Progenitor cell of endocrine pancreas (in vitro differentiated cells): ENCODE measurements at regions not wholly inside any gene's neighbourhood (a gene's known extent, or its start where the extent isn't known, plus 50 kb on each side); places are given as distances from the start of the nearest gene placed in this dataset.

Source experiments
- DNase-seq: peaks from one replicate; pipeline ENCODE4 v3.0.0; 2021; ENCODE audit warnings: low spot score; ENCODE audit not compliant: unreplicated experiment
- H3K27ac Mint-ChIP-seq: 2 replicates; pipeline ENCODE4 v1.8.0; 2021; ENCODE audit warnings: mild to moderate bottlenecking, moderate library complexity, mixed read lengths
- H3K27me3 Mint-ChIP-seq: 2 replicates; pipeline ENCODE4 v1.8.0; 2021; ENCODE audit warnings: mixed read lengths
- H3K36me3 Mint-ChIP-seq: 2 replicates; pipeline ENCODE4 v1.8.0; 2022; ENCODE audit warnings: mixed read lengths; ENCODE audit not compliant: insufficient read depth
- H3K4me1 Mint-ChIP-seq: 2 replicates; pipeline ENCODE4 v1.8.0; 2021; ENCODE audit warnings: low read depth, mixed read lengths
- H3K4me3 Mint-ChIP-seq: 2 replicates; pipeline ENCODE4 v1.8.0; 2021; ENCODE audit warnings: low read depth, mild to moderate bottlenecking, moderate library complexity, mixed read lengths
- H3K9me3 Mint-ChIP-seq: 2 replicates; pipeline ENCODE4 v1.8.0; 2021; ENCODE audit warnings: low read depth, mixed read lengths
- CTCF ChIP-seq: fragments of 200-600 bp; sonication (generic); IDR thresholded peaks from one replicate; pipeline ENCODE4 v1.5.0; 2021; ENCODE audit warnings: antibody characterized with exemption, mild to moderate bottlenecking; ENCODE audit not compliant: unreplicated experiment

DNA sequence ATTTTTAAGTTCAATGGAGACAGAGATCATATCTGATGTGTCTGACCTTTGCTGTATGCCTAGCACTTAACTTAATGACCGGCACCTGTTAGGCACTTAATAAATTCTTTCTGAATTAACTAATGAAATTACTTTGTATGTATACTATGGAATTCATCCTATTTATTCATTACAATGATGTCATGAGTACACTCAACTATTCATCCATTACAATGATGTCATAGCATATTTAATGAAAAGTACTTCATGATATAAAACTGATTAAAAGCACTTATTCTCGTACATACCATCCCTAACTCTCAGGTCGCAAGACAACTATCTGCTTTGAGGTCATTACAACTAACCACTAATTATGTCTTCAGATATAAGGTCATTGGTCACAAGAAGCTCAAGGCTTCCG, 1131.6 kb downstream of the DTWD2 start:
- Mint-ChIP-seq H3K27me3 (no peaks in the 10 kb centered on the region), H3K9me3 (no peaks in the 10 kb centered on the region), H3K4me1 (peaks cover 2% of the 10 kb centered on the region)

DNA sequence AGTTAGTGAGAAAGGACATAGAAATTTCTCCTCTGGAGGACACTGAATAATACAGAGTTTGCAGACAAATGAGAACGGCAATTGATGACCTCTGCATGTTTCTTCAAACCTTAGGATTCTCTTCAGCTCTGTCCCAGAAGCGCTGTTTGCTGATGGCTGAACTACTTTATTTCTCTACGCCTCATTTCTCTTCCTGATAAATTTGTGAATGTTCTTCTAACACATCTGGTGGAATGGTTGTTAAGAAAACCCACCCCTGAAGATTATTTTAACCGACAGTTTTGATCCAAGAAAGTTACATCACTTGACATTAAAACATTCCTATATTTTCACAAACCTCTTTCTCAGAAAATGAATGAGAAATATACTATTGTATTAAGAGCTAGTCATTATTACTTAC, 1150.6 kb downstream of the DTWD2 start:
- H3K4me3 Mint-ChIP-seq, result no peak overlapping the region
- H3K9me3 Mint-ChIP-seq, result peaks cover 5% of the 10 kb centered on the region
- DNase-seq, result no peak
- H3K36me3 Mint-ChIP-seq, result no peaks in the 10 kb centered on the region
- TF ChIP-seq CTCF, result no peak
- no peaks in the 10 kb centered on the region for H3K27me3 Mint-ChIP-seq
- no peak overlapping the region for H3K27ac Mint-ChIP-seq
- no peaks in the 10 kb centered on the region for H3K4me1 Mint-ChIP-seq

More for the DNA sequence above, 1131.6 kb downstream of the DTWD2 start:
- no peaks in the 10 kb centered on the region for H3K36me3 Mint-ChIP-seq
- no peak overlapping the region for H3K27ac Mint-ChIP-seq
- DNase-seq, result no peak
- H3K4me3 Mint-ChIP-seq, result no peak overlapping the region
- no peak for TF ChIP-seq CTCF

- no peak for DNase-seq
- no peaks in the 10 kb centered on the region for H3K27me3 Mint-ChIP-seq
- no peaks in the 10 kb centered on the region for H3K4me1 Mint-ChIP-seq
- no peak for TF ChIP-seq CTCF
- H3K27ac Mint-ChIP-seq, result no peak overlapping the region
- H3K36me3 Mint-ChIP-seq, result no peaks in the 10 kb centered on the region
- H3K9me3 Mint-ChIP-seq, result peaks cover 7% of the 10 kb centered on the region
- H3K4me3 Mint-ChIP-seq, result no peak overlapping the region
Observed at GRCh38 chr5:117833691-117834090, 1154.7 kb downstream of the DTWD2 start.

DNA sequence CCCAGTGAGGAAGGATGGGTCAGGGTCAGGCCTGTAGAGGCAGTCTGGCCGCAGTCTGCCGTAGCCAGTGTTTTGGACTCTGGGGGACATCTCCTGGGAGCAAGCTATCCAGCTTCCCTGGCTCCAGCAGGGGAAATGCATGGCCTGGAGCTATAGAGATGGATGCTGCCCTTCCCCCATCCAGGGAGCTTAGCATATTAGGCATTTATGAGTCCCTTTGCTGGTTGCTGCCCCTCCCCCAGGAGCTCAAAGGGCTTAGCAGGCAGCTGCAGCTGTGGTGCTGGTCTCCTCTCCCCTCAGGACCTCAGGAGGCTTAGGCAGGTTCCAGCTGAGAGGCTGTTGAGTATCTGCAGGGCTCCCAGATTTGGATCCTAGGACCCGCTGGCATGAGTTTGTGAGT, 1158.7 kb downstream of the DTWD2 start:
- Mint-ChIP-seq H3K27me3 (no peaks in the 10 kb centered on the region), H3K36me3 (no peaks in the 10 kb centered on the region), H3K9me3 (peaks cover 15% of the 10 kb centered on the region), H3K4me3 (no peak overlapping the region), H3K27ac (no peak overlapping the region), H3K4me1 (no peaks in the 10 kb centered on the region)
- no peak for TF ChIP-seq CTCF
- no peak for DNase-seq

DNA sequence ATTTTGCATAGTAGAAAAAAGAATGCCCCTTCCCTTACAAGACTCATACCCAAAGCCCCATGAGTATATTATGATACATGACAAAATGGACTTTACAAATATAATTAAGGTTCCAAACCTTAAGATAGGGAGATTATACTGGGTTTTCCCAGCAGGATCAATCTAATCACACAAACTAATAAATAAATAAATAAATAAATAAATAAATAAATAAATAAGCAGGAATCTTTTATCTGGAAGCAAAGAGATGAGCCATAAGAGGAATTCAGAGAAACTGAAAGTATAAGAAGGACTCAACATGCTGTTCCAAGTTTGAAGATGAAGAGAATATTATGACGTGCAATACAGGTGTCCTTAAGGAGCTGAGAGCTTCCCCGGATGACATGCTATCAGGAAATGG, 1174.5 kb downstream of the DTWD2 start:
- TF ChIP-seq CTCF, result no peak
- H3K27me3 Mint-ChIP-seq, result peaks cover 4% of the 10 kb centered on the region
- DNase-seq, result no peak
- peaks cover 5% of the 10 kb centered on the region for H3K4me1 Mint-ChIP-seq
- no peak overlapping the region for H3K27ac Mint-ChIP-seq
- no peaks in the 10 kb centered on the region for H3K36me3 Mint-ChIP-seq
- peaks cover 11% of the 10 kb centered on the region for H3K9me3 Mint-ChIP-seq
- H3K4me3 Mint-ChIP-seq, result no peak overlapping the region
